GM23338 (cell line): ENCODE measurements at regions not wholly inside any gene's neighbourhood (a gene's known extent, or its start where the extent isn't known, plus 50 kb on each side); places are given as distances from the start of the nearest gene placed in this dataset.

Source experiments
- CTCF ChIP-seq, 2 experiments: fragments of 200-600 bp in 1 of 2; sonication (generic) in 1 of 2; conservative IDR thresholded peaks; 2 replicates each; pipeline versions ENCODE4 v1.5.1 to v1.6.1; 2016 to 2017; ENCODE audit warnings: antibody characterized with exemption in 2 of 2, low read depth in 2 of 2, mild to moderate bottlenecking in 2 of 2, moderate library complexity in 1 of 2
- ETS1 ChIP-seq: IDR thresholded peaks from 2 replicates; pipeline ENCODE4 v1.6.1; 2016; ENCODE audit warnings: antibody characterized with exemption
- NANOG ChIP-seq: IDR thresholded peaks from 2 replicates; pipeline ENCODE4 v1.6.1; 2016; ENCODE audit warnings: antibody characterized with exemption, borderline replicate concordance
- POLR2AphosphoS5 ChIP-seq: IDR thresholded peaks from 2 replicates; pipeline ENCODE4 v1.6.1; 2016; ENCODE audit warnings: antibody characterized with exemption, low read depth

DNA sequence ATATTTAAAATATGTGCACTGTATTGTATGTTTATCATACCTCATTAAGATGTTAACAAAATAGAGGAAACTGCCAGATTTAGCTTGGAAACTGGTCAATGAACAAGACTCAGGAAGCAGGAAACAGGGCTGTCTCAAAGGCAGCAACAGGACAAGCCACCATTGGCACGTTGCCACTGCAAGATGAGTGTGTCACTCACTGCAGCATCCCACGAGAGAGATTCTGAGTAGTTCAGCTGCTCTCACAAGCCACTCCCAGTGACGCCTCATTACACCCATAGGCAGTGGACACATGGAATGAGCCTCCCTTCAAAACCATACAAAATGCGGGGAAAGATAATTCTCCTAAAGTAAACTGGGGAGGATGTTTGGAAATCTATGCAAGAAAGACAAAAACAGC, 181.9 kb upstream of the DLGAP1 start:
- TF ChIP-seq CTCF (conservative IDR thresholded peaks at IDR 0.05; ENCODE audit: low read depth in 2 of 2): no peak
- TF ChIP-seq POLR2AphosphoS5: no peak
- TF ChIP-seq NANOG: no peak
- TF ChIP-seq ETS1: no peak
